ENCODE measurements at regions not wholly inside any gene's neighbourhood (a gene's known extent, or its start where the extent isn't known, plus 50 kb on each side); places are given as distances from the start of the nearest gene placed in this dataset.
"Not testable (repeated sequence)": the region's sequence is repeated elsewhere in the genome, so short reads cannot be mapped to it uniquely, and the experiment has no call there.

DNA sequence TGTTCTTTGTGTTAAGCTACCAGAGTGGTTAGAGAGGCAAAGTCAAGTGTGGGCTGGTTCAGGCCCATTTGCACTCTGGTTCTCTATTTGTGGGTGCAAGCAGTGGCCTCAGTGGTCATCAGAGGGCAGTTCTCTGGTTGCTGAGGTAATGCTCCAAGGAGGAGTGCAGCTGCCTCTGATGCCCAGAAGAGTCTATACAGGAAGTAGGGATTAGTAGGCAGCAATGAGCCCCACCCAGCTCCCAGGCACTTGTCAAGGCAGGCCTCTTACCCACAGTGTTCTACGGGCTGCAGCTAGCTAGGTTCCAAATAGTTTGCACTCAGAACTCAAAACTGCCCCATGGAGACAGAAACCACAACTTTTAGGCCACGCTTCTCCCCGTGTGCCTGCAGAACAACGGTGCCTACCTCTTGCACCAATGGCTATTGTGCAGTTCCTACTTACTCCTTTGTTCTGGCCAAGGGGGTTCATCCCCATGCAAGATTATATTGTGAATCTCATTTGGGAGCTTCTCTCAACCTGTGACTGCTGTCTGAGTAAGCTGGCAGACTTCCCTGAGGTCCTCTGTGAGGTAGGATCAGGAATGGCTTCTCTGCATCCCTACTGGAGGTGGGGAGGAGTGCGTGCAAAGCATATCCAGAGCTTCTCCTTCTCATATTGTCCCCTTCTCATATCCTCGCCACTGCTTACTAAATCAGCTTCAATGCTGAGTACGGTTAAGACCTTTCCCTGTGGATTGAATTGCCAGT is 410.3 kb upstream of the LMO3 start:
- Histone ChIP-seq H3K27me3 (ENCODE audit: control insufficient read depth, insufficient read depth, low read length) (no peaks in the 10 kb centered on the region), H3K4me3 (ENCODE audit: low read depth, low read length) (no peak overlapping the region), H3K4me1 (ENCODE audit: control insufficient read depth, insufficient read depth, low read length) (no peaks in the 10 kb centered on the region), H3K27ac (ENCODE audit: low read depth, low read length) (no peak overlapping the region), H3K9me3 (ENCODE audit: control insufficient read depth, insufficient read depth, low read length) (no peaks in the 10 kb centered on the region), H3K36me3 (ENCODE audit: control insufficient read depth, insufficient read depth, low read length) (no peaks in the 10 kb centered on the region)
- no peak for DNase-seq (ENCODE audit: low read depth in 4 of 6, low spot score in 6 of 6)
- 100% methylated on average over 3 of the region's 7 CpGs for WGBS (ENCODE audit: insufficient coverage)

- H3K36me3 ChIP-seq (ENCODE audit: control insufficient read depth, insufficient read depth, low read length), result no peaks in the 10 kb centered on the region
- H3K9me3 ChIP-seq (ENCODE audit: control insufficient read depth, insufficient read depth, low read length), result no peaks in the 10 kb centered on the region
- no peak overlapping the region for H3K4me3 ChIP-seq (ENCODE audit: low read depth, low read length)
- no peak overlapping the region for H3K27ac ChIP-seq (ENCODE audit: low read depth, low read length)
- H3K4me1 ChIP-seq (ENCODE audit: control insufficient read depth, insufficient read depth, low read length), result no peaks in the 10 kb centered on the region
- DNase-seq (ENCODE audit: low read depth in 4 of 6, low spot score in 6 of 6), result no peak
- no peaks in the 10 kb centered on the region for H3K27me3 ChIP-seq (ENCODE audit: control insufficient read depth, insufficient read depth, low read length)
- WGBS (ENCODE audit: insufficient coverage), result 100% methylated on average over 1 of the region's 1 CpG
Measured at GRCh38 chr12:17015501-17015900, 409.5 kb upstream of the LMO3 start.

DNA sequence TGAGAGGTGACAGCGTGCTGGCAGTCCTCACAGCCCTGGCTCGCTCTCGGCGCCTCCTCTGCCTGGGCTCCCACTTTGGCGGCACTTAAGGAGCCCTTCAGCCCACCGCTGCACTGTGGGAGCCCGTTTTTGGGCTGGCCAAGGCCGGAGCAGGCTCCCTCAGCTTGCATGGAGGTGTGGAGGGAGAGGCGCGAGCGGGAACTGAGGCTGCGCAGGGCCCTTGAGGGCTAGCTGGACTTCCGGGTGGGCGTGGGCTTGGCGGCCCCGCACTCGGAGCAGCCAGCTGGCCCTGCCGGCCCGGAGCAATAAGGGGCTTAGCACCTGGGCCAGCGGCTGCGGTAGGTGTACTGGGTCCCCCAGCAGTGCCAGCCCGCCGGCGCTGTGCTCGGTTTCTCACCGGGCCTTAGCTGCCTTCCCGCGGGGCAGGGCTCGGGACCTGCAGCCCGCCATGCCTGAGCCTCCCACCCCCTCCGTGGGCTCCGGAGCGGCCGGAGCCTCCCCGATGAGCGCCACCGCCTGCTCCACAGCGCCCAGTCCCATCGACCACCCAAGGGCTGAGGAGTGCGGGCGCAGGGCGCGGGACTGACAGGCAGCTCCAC is 401.6 kb upstream of the LMO3 start:
- H3K27me3 ChIP-seq (ENCODE audit: control insufficient read depth, insufficient read depth, low read length); H3K4me1 ChIP-seq (ENCODE audit: control insufficient read depth, insufficient read depth, low read length); H3K36me3 ChIP-seq (ENCODE audit: control insufficient read depth, insufficient read depth, low read length); DNase-seq (ENCODE audit: low read depth in 4 of 6, low spot score in 6 of 6); H3K4me3 ChIP-seq (ENCODE audit: low read depth, low read length); H3K27ac ChIP-seq (ENCODE audit: low read depth, low read length); H3K9me3 ChIP-seq (ENCODE audit: control insufficient read depth, insufficient read depth, low read length): not testable (repeated sequence)
- 96% methylated on average over 43 of the region's 43 CpGs for WGBS (ENCODE audit: insufficient coverage)

DNA sequence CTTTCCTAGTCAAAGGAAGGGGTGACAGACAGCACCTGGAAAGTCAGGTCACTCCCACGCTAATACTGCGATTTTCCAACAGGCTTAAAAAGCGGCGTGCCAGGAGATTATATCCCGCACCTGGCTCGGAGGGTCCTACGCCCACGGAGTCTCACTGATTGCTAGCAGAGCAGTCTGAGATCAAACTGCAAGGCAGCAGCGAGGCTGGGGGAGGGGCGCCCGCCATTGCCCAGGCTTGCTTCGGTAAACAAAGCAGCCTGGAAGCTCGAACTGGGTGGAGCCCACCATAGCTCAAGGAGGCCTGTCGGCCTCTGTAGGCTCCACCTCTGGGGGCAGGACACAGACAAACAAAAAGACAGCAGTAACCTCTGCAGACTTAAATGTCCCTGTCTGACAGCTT is 392.6 kb upstream of the LMO3 start:
- not testable (repeated sequence) for DNase-seq (ENCODE audit: low read depth in 4 of 6, low spot score in 6 of 6); H3K4me1 ChIP-seq (ENCODE audit: control insufficient read depth, insufficient read depth, low read length)

DNA sequence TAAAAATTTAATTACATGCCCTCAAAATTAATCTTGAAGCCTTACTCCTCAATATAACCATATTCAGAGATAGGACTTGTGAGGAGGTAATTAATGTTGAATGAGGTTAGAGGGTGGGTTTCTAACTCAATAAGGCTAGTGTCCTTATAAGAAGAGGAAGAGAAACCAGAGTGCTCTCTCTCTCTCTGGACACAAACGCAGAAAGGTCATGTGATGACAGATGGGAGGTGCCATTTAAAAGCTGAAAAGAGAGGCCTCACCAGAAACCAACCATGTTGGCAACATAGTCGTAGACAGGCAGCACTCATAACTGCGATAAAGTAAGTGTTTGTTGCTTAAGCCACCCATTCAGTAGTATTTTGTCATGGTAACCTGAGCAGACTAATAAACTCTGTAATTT is 378.5 kb upstream of the LMO3 start:
- Histone ChIP-seq H3K9me3 (ENCODE audit: control insufficient read depth, insufficient read depth, low read length) (peaks cover 3% of the 10 kb centered on the region), H3K4me1 (ENCODE audit: control insufficient read depth, insufficient read depth, low read length) (no peaks in the 10 kb centered on the region), H3K4me3 (ENCODE audit: low read depth, low read length) (no peak overlapping the region), H3K27me3 (ENCODE audit: control insufficient read depth, insufficient read depth, low read length) (no peaks in the 10 kb centered on the region), H3K27ac (ENCODE audit: low read depth, low read length) (no peak overlapping the region), H3K36me3 (ENCODE audit: control insufficient read depth, insufficient read depth, low read length) (no peaks in the 10 kb centered on the region)
- WGBS (ENCODE audit: insufficient coverage), result no CpG with 5 or more reads among the region's 3 CpGs
- DNase-seq (ENCODE audit: low read depth in 4 of 6, low spot score in 6 of 6), result no peak

More for the DNA sequence above, 392.6 kb upstream of the LMO3 start:
- WGBS (ENCODE audit: insufficient coverage), result 93% methylated on average over 10 of the region's 14 CpGs
- H3K4me3 ChIP-seq (ENCODE audit: low read depth, low read length); H3K9me3 ChIP-seq (ENCODE audit: control insufficient read depth, insufficient read depth, low read length); H3K36me3 ChIP-seq (ENCODE audit: control insufficient read depth, insufficient read depth, low read length); H3K27ac ChIP-seq (ENCODE audit: low read depth, low read length); H3K27me3 ChIP-seq (ENCODE audit: control insufficient read depth, insufficient read depth, low read length): not testable (repeated sequence)

DNA sequence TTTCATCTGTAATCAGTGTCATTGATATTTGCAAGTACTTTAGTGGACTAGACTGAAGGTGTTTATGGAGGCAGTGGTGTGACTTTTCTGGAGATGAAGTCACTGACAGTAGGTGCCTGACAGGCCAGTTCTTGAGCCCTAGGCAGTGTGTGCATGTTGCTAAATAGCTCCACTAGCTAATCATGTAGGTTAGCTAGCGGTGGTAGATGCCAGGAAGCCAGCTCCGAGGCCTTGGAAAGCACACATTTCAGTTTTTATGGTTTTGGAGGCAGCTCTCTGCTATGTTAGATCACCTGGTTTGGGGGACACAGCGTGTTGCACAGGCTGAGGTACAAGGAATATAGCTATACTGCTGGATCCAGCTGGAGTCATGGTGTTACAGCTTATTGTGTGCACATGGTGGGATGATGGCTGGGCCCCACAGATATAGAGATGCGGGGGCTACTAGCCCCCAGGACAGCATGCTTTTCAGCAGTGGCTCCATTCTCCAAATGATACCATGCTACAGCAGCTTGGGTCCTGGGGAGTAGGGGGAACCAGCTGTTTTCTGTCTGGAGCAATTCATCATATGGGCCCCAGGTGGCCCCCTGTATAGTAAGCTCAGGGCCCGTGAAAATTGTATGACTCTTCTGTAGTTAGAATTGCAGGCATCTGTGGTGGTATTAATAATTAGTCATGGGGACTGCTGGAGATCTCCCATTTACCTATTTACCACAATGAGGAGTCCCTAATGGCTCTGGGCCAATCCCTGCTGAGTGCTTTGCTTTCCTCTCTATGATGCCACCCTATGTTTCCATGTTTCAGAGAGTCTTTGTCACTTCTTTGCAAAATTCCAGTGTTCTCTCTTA is 367.2 kb upstream of the LMO3 start:
- H3K27me3 ChIP-seq (ENCODE audit: control insufficient read depth, insufficient read depth, low read length), result no peaks in the 10 kb centered on the region
- H3K36me3 ChIP-seq (ENCODE audit: control insufficient read depth, insufficient read depth, low read length), result no peaks in the 10 kb centered on the region

DNA sequence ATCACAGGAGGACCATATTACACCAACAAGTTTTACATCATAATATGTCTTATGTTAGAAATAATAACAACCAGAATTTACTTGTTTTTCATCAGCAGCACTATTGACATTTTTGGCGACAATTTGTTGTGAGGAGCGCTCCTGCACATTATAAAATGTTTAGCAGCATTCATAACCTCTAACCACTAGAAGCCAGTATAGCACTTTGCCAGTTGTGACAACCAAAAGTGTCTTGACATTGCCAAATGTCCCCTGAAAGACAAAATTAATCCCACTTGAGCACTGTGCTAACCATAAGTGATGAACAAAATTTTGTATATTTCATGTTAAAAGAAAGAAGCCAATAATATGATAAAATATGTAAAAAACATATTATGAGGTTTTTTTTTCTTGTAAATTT is 356.9 kb upstream of the LMO3 start:
- Histone ChIP-seq H3K9me3 (ENCODE audit: control insufficient read depth, insufficient read depth, low read length) (no peaks in the 10 kb centered on the region), H3K36me3 (ENCODE audit: control insufficient read depth, insufficient read depth, low read length) (no peaks in the 10 kb centered on the region), H3K27ac (ENCODE audit: low read depth, low read length) (no peak overlapping the region), H3K4me3 (ENCODE audit: low read depth, low read length) (no peak overlapping the region), H3K27me3 (ENCODE audit: control insufficient read depth, insufficient read depth, low read length) (no peaks in the 10 kb centered on the region), H3K4me1 (ENCODE audit: control insufficient read depth, insufficient read depth, low read length) (no peaks in the 10 kb centered on the region)
- WGBS (ENCODE audit: insufficient coverage), result no CpG with 5 or more reads among the region's 2 CpGs
- DNase-seq (ENCODE audit: low read depth in 4 of 6, low spot score in 6 of 6), result no peak

More for the DNA sequence above, 367.2 kb upstream of the LMO3 start:
- H3K27ac ChIP-seq (ENCODE audit: low read depth, low read length), result no peak overlapping the region
- H3K4me3 ChIP-seq (ENCODE audit: low read depth, low read length), result no peak overlapping the region
- H3K4me1 ChIP-seq (ENCODE audit: control insufficient read depth, insufficient read depth, low read length), result no peaks in the 10 kb centered on the region
- no peaks in the 10 kb centered on the region for H3K9me3 ChIP-seq (ENCODE audit: control insufficient read depth, insufficient read depth, low read length)
- no peak for DNase-seq (ENCODE audit: low read depth in 4 of 6, low spot score in 6 of 6)
- 90% methylated on average over 3 of the region's 5 CpGs for WGBS (ENCODE audit: insufficient coverage)

DNA sequence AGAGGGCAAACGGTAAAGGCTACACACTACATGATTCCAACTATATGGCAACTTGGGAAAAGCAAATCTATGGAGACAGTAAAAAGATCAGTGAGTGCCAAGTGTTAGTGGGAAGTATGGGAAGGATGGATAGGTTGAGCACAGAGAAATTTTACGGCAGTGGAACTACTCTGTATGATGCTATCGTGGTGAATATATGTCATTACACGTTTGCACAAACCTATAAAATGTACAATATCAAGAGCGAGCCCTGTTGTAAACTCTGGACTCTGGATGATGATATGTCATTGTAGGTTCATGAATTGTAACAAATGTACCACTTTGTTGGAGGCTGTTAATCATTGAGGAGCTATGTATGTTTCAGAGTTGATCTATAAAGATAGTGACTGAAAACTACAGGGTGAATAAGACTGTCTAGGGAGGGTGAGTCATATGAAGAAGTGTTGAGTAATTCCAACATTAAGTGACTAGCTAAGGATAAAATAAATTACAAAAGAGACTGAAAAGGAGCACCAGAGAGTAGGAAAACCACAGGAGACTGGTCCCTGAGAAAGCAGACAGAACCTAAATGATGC is 349.2 kb upstream of the LMO3 start:
- Histone ChIP-seq H3K9me3 (ENCODE audit: control insufficient read depth, insufficient read depth, low read length) (no peaks in the 10 kb centered on the region), H3K4me3 (ENCODE audit: low read depth, low read length) (no peak overlapping the region), H3K27ac (ENCODE audit: low read depth, low read length) (no peak overlapping the region), H3K4me1 (ENCODE audit: control insufficient read depth, insufficient read depth, low read length) (peaks cover 3% of the 10 kb centered on the region), H3K36me3 (ENCODE audit: control insufficient read depth, insufficient read depth, low read length) (no peaks in the 10 kb centered on the region), H3K27me3 (ENCODE audit: control insufficient read depth, insufficient read depth, low read length) (no peaks in the 10 kb centered on the region)
- WGBS (ENCODE audit: insufficient coverage), result 100% methylated on average over 1 of the region's 5 CpGs
- no peak for DNase-seq (ENCODE audit: low read depth in 4 of 6, low spot score in 6 of 6)

DNA sequence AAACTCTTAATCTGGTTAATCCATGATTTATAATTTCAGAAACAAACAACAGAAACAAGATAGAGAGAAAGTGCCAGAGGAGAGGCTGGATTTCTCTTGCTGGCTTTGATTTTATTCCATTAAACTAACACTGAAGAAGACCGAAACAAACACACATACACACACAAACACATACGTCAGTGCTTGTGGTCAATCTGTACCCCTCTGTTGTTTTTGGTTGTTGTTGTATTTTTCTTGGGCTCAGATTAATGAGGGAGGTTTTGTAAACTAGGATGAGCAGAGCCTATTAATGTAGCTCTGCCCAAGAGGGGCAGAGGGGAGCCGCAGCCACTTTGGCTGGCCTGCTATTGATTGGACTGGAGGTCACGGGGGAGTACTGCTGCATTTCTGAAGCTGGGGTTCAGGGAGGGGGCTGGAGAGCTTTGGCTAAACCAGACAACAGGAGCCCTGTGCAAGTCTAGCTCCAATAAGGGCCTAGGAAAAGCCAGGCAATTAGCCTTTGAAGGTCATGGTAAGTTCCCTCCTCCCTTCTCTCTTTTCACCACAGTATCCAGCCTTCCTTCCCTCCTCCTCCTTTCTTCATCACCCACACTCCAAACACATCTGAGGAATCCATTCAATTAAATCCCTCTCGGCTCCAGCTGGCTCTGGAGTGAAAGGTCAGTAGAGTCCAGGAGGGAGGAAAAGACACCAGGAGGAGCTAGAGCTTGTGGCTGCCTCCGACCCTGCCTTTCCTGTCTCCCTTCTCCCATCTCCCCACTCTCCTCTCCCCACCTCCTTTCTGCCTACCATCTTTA is 344.1 kb upstream of the LMO3 start:
- peak; percentile 13 to 63 (median 24) for DNase-seq (ENCODE audit: low read depth in 4 of 6, low spot score in 6 of 6)
- Histone ChIP-seq H3K9me3 (ENCODE audit: control insufficient read depth, insufficient read depth, low read length) (no peaks in the 10 kb centered on the region), H3K27ac (ENCODE audit: low read depth, low read length) (peak overlapping the region; percentile 48), H3K4me3 (ENCODE audit: low read depth, low read length) (no peak overlapping the region), H3K36me3 (ENCODE audit: control insufficient read depth, insufficient read depth, low read length) (no peaks in the 10 kb centered on the region), H3K4me1 (ENCODE audit: control insufficient read depth, insufficient read depth, low read length) (peaks cover 6% of the 10 kb centered on the region), H3K27me3 (ENCODE audit: control insufficient read depth, insufficient read depth, low read length) (no peaks in the 10 kb centered on the region)
- 29% methylated on average over 3 of the region's 6 CpGs for WGBS (ENCODE audit: insufficient coverage)

All from spinal cord (tissue), 9 donors.